OCI-LY3 (cell line): ENCODE measurements at regions not wholly inside any gene's neighbourhood (a gene's known extent, or its start where the extent isn't known, plus 50 kb on each side); places are given as distances from the start of the nearest gene placed in this dataset.

ENCODE experiments used
- H2AFZ ChIP-seq: fragments of 200-600, 300-600 bp; shearing (Covaris generic); 2 replicates; pipeline ENCODE4 v1.6.0; 2014; ENCODE audit warnings: antibody characterized with exemption, low read depth, low read length
- H3K27ac ChIP-seq: fragments of 200-600, 300-600 bp; sonication (generic); 2 replicates; pipeline ENCODE4 v1.5.1; 2014; ENCODE audit warnings: mild to moderate bottlenecking, low read length, moderate library complexity, mixed read lengths
- H3K27me3 ChIP-seq: fragments of 200-600, 300-600 bp; sonication (generic); 2 replicates; pipeline ENCODE4 v1.6.1; 2014; ENCODE audit warnings: low read depth, low read length, mixed read lengths
- H3K36me3 ChIP-seq: fragments of 200-600, 300-600 bp; sonication (generic); replicated peaks from 2 replicates; pipeline ENCODE3; 2014; ENCODE audit warnings: low read depth, low read length, mixed read lengths
- H3K4me1 ChIP-seq: fragments of 300-600, 200-600 bp; sonication (generic); 2 replicates; pipeline ENCODE4 v1.6.1; 2014; ENCODE audit warnings: low read length, mixed read lengths
- H3K4me2 ChIP-seq: fragments of 200-600, 300-600 bp; sonication (generic); 2 replicates; pipeline ENCODE4 v1.6.1; 2014; ENCODE audit warnings: low read length, mixed read lengths
- H3K4me3 ChIP-seq: fragments of 300-600, 200-600 bp; sonication (generic); 2 replicates; pipeline ENCODE4 v1.5.1; 2014; ENCODE audit warnings: antibody characterized with exemption, mild to moderate bottlenecking, low read length, moderate library complexity
- H3K79me2 ChIP-seq: fragments of 300-600, 200-600 bp; shearing (Covaris generic); 2 replicates; pipeline ENCODE4 v1.6.1; 2014; ENCODE audit warnings: mild to moderate bottlenecking, low read length, mixed read lengths
- H3K9ac ChIP-seq: fragments of 300-600, 200-600 bp; shearing (Covaris generic); 2 replicates; pipeline ENCODE4 v1.6.0; 2014; ENCODE audit warnings: mild to moderate bottlenecking, low read length, moderate library complexity
- H3K9me3 ChIP-seq: fragments of 200-600, 300-600 bp; shearing (Covaris generic); 2 replicates; pipeline ENCODE4 v1.6.1; 2014; ENCODE audit warnings: low read length, mixed read lengths; ENCODE audit not compliant: insufficient read depth
- H4K20me1 ChIP-seq: fragments of 200-600, 300-600 bp; sonication (generic); 2 replicates; pipeline ENCODE4 v1.6.1; 2016; ENCODE audit warnings: low read length, mixed read lengths; ENCODE audit not compliant: insufficient read depth
- CTCF ChIP-seq: fragments of 200-600, 300-600 bp; sonication (generic); IDR thresholded peaks from 2 replicates; pipeline ENCODE4 v1.5.1; 2014; ENCODE audit warnings: antibody characterized with exemption, low read length, low read depth
- EZH2phosphoT487 ChIP-seq: fragments of 200-600 bp; shearing (Covaris generic); IDR thresholded peaks from 2 replicates; pipeline ENCODE4 v1.6.1; 2018; ENCODE audit warnings: antibody characterized with exemption, mixed run types, low read depth

- Histone ChIP-seq H3K27me3 (no peaks in the 10 kb centered on the region), H3K79me2 (no peaks in the 10 kb centered on the region), H3K9me3 (no peaks in the 10 kb centered on the region), H3K9ac (no peak overlapping the region), H3K4me1 (no peaks in the 10 kb centered on the region), H4K20me1 (no peaks in the 10 kb centered on the region), H3K4me3 (no peak overlapping the region), H3K27ac (no peak overlapping the region), H3K4me2 (no peak overlapping the region), H3K36me3 (no peaks in the 10 kb centered on the region), H2AFZ (no peak overlapping the region)
- TF ChIP-seq EZH2phosphoT487 (no peak), CTCF (no peak)
Observed at GRCh38 chr4:14545163-14545562, 457.1 kb upstream of the CPEB2 start.

GRCh38 chr4:14545807-14546206, 456.5 kb upstream of the CPEB2 start:
- Histone ChIP-seq H3K27ac (no peak overlapping the region), H3K79me2 (no peaks in the 10 kb centered on the region), H3K4me1 (no peaks in the 10 kb centered on the region), H3K9ac (no peak overlapping the region), H2AFZ (no peak overlapping the region), H4K20me1 (no peaks in the 10 kb centered on the region), H3K4me2 (no peak overlapping the region), H3K4me3 (no peak overlapping the region), H3K36me3 (no peaks in the 10 kb centered on the region), H3K9me3 (no peaks in the 10 kb centered on the region), H3K27me3 (no peaks in the 10 kb centered on the region)
- TF ChIP-seq CTCF: no peak
- no peak for TF ChIP-seq EZH2phosphoT487

GRCh38 chr4:14552119-14552518, 450.2 kb upstream of the CPEB2 start:
- Histone ChIP-seq H4K20me1 (no peaks in the 10 kb centered on the region), H3K27me3 (no peaks in the 10 kb centered on the region), H3K4me1 (no peaks in the 10 kb centered on the region), H3K4me3 (no peak overlapping the region), H3K36me3 (no peaks in the 10 kb centered on the region), H3K9me3 (no peaks in the 10 kb centered on the region), H3K27ac (no peak overlapping the region), H3K9ac (no peak overlapping the region), H2AFZ (no peak overlapping the region), H3K4me2 (no peak overlapping the region), H3K79me2 (no peaks in the 10 kb centered on the region)
- TF ChIP-seq CTCF (no peak), EZH2phosphoT487 (no peak)

- H3K79me2 ChIP-seq: no peaks in the 10 kb centered on the region
- H3K36me3 ChIP-seq: no peaks in the 10 kb centered on the region
- no peak overlapping the region for H3K4me2 ChIP-seq
- TF ChIP-seq CTCF (no peak), EZH2phosphoT487 (no peak)
- H3K27ac ChIP-seq: no peak overlapping the region
- no peak overlapping the region for H3K4me3 ChIP-seq
- H3K9ac ChIP-seq: no peak overlapping the region
- no peaks in the 10 kb centered on the region for H3K9me3 ChIP-seq
- H2AFZ ChIP-seq: no peak overlapping the region
- H3K27me3 ChIP-seq: no peaks in the 10 kb centered on the region
- no peaks in the 10 kb centered on the region for H4K20me1 ChIP-seq
- H3K4me1 ChIP-seq: no peaks in the 10 kb centered on the region
Observed at GRCh38 chr4:14559646-14560045, 442.6 kb upstream of the CPEB2 start.
